ENCODE measurements at regions not wholly inside any gene's neighbourhood (a gene's known extent, or its start where the extent isn't known, plus 50 kb on each side); places are given as distances from the start of the nearest gene placed in this dataset.

GRCh38 chr3:5309602-5310001 is 122.1 kb downstream of the EDEM1 start:
- DNase-seq, result no peak
- H3K4me1 Mint-ChIP-seq, result no peaks in the 10 kb centered on the region
- H3K9me3 Mint-ChIP-seq, result no peaks in the 10 kb centered on the region
- ATAC-seq, result no peak
- no peak overlapping the region for H3K4me3 Mint-ChIP-seq
- POLR2A ChIA-PET, result no interaction called here
- H3K27ac Mint-ChIP-seq, result no peak overlapping the region
- no peaks in the 10 kb centered on the region for H3K36me3 Mint-ChIP-seq
- peaks cover 0 to 4% (median 0%) of the 10 kb centered on the region in 5 donors for H3K27me3 Mint-ChIP-seq

- POLR2A ChIA-PET, result no interaction called here
- no peaks in the 10 kb centered on the region for H3K9me3 Mint-ChIP-seq
- H3K4me3 Mint-ChIP-seq, result no peak overlapping the region
- peaks cover 0 to 2% (median 0%) of the 10 kb centered on the region in 5 donors for H3K27me3 Mint-ChIP-seq
- DNase-seq (no peak), ATAC-seq (no peak)
- no peaks in the 10 kb centered on the region for H3K4me1 Mint-ChIP-seq
- no peaks in the 10 kb centered on the region for H3K36me3 Mint-ChIP-seq
- H3K27ac Mint-ChIP-seq, result no peak overlapping the region
Measured at GRCh38 chr3:5310509-5310908, 123.0 kb downstream of the EDEM1 start.

- peaks cover 0 to 1% (median 0%) of the 10 kb centered on the region in 9 donors for H3K9me3 Mint-ChIP-seq
Measured at GRCh38 chr3:5312290-5312689, 124.8 kb downstream of the EDEM1 start.

GRCh38 chr3:5314897-5315296 is 127.4 kb downstream of the EDEM1 start:
- POLR2A ChIA-PET, result no interaction called here
- peaks cover 0 to 12% (median 7%) of the 10 kb centered on the region in 5 donors for H3K27me3 Mint-ChIP-seq
- peaks cover 0 to 3% (median 0%) of the 10 kb centered on the region in 9 donors for H3K9me3 Mint-ChIP-seq
- no peaks in the 10 kb centered on the region for H3K4me1 Mint-ChIP-seq
- DNase-seq, result no peak
- H3K36me3 Mint-ChIP-seq, result no peaks in the 10 kb centered on the region
- no peak overlapping the region for H3K27ac Mint-ChIP-seq
- H3K4me3 Mint-ChIP-seq, result no peak overlapping the region
- no peak for ATAC-seq

More at GRCh38 chr3:5312290-5312689, 124.8 kb downstream of the EDEM1 start:
- Mint-ChIP-seq H3K4me1 (no peaks in the 10 kb centered on the region), H3K27me3 (no peaks in the 10 kb centered on the region), H3K36me3 (no peaks in the 10 kb centered on the region), H3K4me3 (no peak overlapping the region), H3K27ac (no peak overlapping the region)
- POLR2A ChIA-PET, result no interaction called here
- no peak for ATAC-seq
- no peak for DNase-seq

- Mint-ChIP-seq H3K4me3 (no peak overlapping the region), H3K27me3 (peaks cover 0 to 12% (median 7%) of the 10 kb centered on the region in 5 donors), H3K9me3 (peaks cover 0 to 3% (median 0%) of the 10 kb centered on the region in 9 donors), H3K36me3 (no peaks in the 10 kb centered on the region), H3K4me1 (no peaks in the 10 kb centered on the region), H3K27ac (no peak overlapping the region)
- POLR2A ChIA-PET, result no interaction called here
- ATAC-seq, result no peak
- no peak for DNase-seq
Measured at GRCh38 chr3:5317557-5317956, 130.1 kb downstream of the EDEM1 start.

GRCh38 chr3:5319454-5319853 is 131.9 kb downstream of the EDEM1 start:
- peaks cover 0 to 3% (median 0%) of the 10 kb centered on the region in 9 donors for H3K9me3 Mint-ChIP-seq
- no peaks in the 10 kb centered on the region for H3K36me3 Mint-ChIP-seq
- H3K4me3 Mint-ChIP-seq, result no peak overlapping the region
- H3K4me1 Mint-ChIP-seq, result no peaks in the 10 kb centered on the region
- POLR2A ChIA-PET, result no interaction called here
- peaks cover 0 to 14% (median 7%) of the 10 kb centered on the region in 5 donors for H3K27me3 Mint-ChIP-seq
- ATAC-seq (no peak), DNase-seq (no peak)
- H3K27ac Mint-ChIP-seq, result no peak overlapping the region

GRCh38 chr3:5321666-5322340 is 134.3 kb downstream of the EDEM1 start:
- H3K4me1 Mint-ChIP-seq, result no peaks in the 10 kb centered on the region
- POLR2A ChIA-PET, result no interaction called here
- H3K4me3 Mint-ChIP-seq, result no peak overlapping the region
- no peak overlapping the region for H3K27ac Mint-ChIP-seq
- H3K9me3 Mint-ChIP-seq, result peaks cover 0 to 7% (median 0%) of the 10 kb centered on the region in 9 donors
- DNase-seq, result no peak
- no peak for ATAC-seq
- H3K36me3 Mint-ChIP-seq, result peaks cover 0 to 9% (median 4%) of the 10 kb centered on the region in 3 donors
- H3K27me3 Mint-ChIP-seq, result peaks cover 1 to 25% (median 13%) of the 10 kb centered on the region in 5 donors

GRCh38 chr3:5324780-5325179 is 137.3 kb downstream of the EDEM1 start:
- ATAC-seq, result no peak
- no peaks in the 10 kb centered on the region for H3K4me1 Mint-ChIP-seq
- POLR2A ChIA-PET, result no interaction called here
- H3K9me3 Mint-ChIP-seq, result peaks cover 0 to 10% (median 2%) of the 10 kb centered on the region in 9 donors
- no peak overlapping the region for H3K27ac Mint-ChIP-seq
- peaks cover 3 to 16% (median 7%) of the 10 kb centered on the region in 5 donors for H3K27me3 Mint-ChIP-seq
- H3K36me3 Mint-ChIP-seq, result peaks cover 0 to 10% (median 4%) of the 10 kb centered on the region in 3 donors
- no peak for DNase-seq
- no peak overlapping the region for H3K4me3 Mint-ChIP-seq

- ATAC-seq (no peak), DNase-seq (no peak)
- H3K27me3 Mint-ChIP-seq, result peaks cover 3 to 16% (median 6%) of the 10 kb centered on the region in 5 donors
- H3K9me3 Mint-ChIP-seq, result peaks cover 0 to 10% (median 2%) of the 10 kb centered on the region in 9 donors
- H3K36me3 Mint-ChIP-seq, result peaks cover 0 to 10% (median 4%) of the 10 kb centered on the region in 3 donors
- no peak overlapping the region for H3K4me3 Mint-ChIP-seq
- POLR2A ChIA-PET, result no interaction called here
- no peak overlapping the region for H3K27ac Mint-ChIP-seq
- H3K4me1 Mint-ChIP-seq, result peaks cover 0 to 3% (median 1%) of the 10 kb centered on the region in 4 donors
Measured at GRCh38 chr3:5330152-5330810, 142.8 kb downstream of the EDEM1 start.

GRCh38 chr3:5331567-5332269 is 144.2 kb downstream of the EDEM1 start:
- DNase-seq (no peak), ATAC-seq (no peak)
- Mint-ChIP-seq H3K27me3 (peaks cover 0 to 5% (median 3%) of the 10 kb centered on the region in 5 donors), H3K4me1 (peaks cover 0 to 3% (median 1%) of the 10 kb centered on the region in 4 donors), H3K4me3 (no peak overlapping the region), H3K27ac (no peak overlapping the region), H3K36me3 (peaks cover 0 to 2% (median 0%) of the 10 kb centered on the region in 3 donors), H3K9me3 (peaks cover 0 to 10% (median 0%) of the 10 kb centered on the region in 9 donors)
- POLR2A ChIA-PET, result no interaction called here

GRCh38 chr3:5332270-5332956 is 144.9 kb downstream of the EDEM1 start:
- Mint-ChIP-seq H3K9me3 (peaks cover 0 to 8% (median 0%) of the 10 kb centered on the region in 9 donors), H3K27me3 (peaks cover 0 to 2% (median 0%) of the 10 kb centered on the region in 5 donors), H3K4me1 (peaks cover 0 to 3% (median 1%) of the 10 kb centered on the region in 4 donors), H3K4me3 (no peak overlapping the region), H3K27ac (no peak overlapping the region), H3K36me3 (no peaks in the 10 kb centered on the region)
- no peak for ATAC-seq
- POLR2A ChIA-PET, result no interaction called here
- DNase-seq, result no peak

GRCh38 chr3:5339967-5340535 is 152.5 kb downstream of the EDEM1 start:
- no peak overlapping the region for H3K27ac Mint-ChIP-seq
- H3K36me3 Mint-ChIP-seq, result no peaks in the 10 kb centered on the region
- H3K9me3 Mint-ChIP-seq, result no peaks in the 10 kb centered on the region
- DNase-seq, result no peak
- POLR2A ChIA-PET, result no interaction called here
- ATAC-seq, result no peak
- no peak overlapping the region for H3K4me3 Mint-ChIP-seq
- peaks cover 0 to 12% (median 2%) of the 10 kb centered on the region in 5 donors for H3K27me3 Mint-ChIP-seq
- H3K4me1 Mint-ChIP-seq, result no peaks in the 10 kb centered on the region

All from naive thymus-derived CD8-positive, alpha-beta T cell (primary cell).